ENCODE measurements at regions not wholly inside any gene's neighbourhood (a gene's known extent, or its start where the extent isn't known, plus 50 kb on each side); places are given as distances from the start of the nearest gene placed in this dataset.
"Not testable (repeated sequence)": the region's sequence is repeated elsewhere in the genome, so short reads cannot be mapped to it uniquely, and the experiment has no call there.

DNA sequence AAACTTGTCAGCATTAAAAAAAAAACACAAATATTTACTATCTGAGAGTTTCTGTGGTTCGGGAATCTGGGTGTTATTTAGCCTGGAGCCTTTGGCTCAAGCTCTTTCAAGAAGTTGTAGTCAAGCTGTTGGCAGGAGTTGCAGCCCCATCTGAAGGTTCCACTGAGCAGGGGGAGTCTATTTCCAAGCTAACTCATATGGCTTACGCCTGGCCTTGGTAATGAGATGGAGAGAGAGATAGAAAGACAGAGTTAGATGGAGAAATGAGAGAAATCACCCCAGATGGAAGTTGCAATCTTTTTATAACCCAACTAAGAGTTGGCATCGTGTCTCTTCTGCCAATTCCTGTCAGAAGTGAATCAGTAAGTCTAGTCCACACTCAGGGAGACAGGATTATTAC, 1075.2 kb upstream of the SEMA6A start:
- DNase-seq (no peak), ATAC-seq (ENCODE audit: low read depth) (no peak)
- H3K9me3 Mint-ChIP-seq = no peaks in the 10 kb centered on the region
- H3K27ac Mint-ChIP-seq = no peak overlapping the region
- no peak overlapping the region for H3K4me3 Mint-ChIP-seq
- no peaks in the 10 kb centered on the region for H3K36me3 Mint-ChIP-seq
- no peaks in the 10 kb centered on the region for H3K4me1 Mint-ChIP-seq
- no peaks in the 10 kb centered on the region for H3K27me3 Mint-ChIP-seq
- POLR2A ChIA-PET = no interaction called here

DNA sequence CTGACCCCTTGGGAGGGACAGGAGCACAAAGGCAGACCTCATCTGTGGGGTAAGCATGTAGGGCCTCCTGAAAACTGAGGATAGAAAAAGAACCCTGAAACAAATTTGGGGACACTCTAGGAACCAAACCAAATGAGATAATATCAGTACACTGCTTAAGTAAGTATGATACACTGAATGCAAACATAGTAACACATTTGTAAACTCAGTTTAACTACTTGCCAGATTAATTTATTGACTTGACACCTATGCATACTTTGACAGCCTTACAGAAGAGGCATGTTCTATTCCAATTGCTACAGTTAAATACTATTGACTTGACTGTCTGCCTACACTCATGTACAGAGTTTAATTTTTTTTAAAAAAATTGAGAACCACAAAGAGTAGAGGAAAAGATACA, 1070.8 kb upstream of the SEMA6A start:
- DNase-seq (no peak), ATAC-seq (ENCODE audit: low read depth) (no peak)
- POLR2A ChIA-PET = no interaction called here
- H3K27ac Mint-ChIP-seq = no peak overlapping the region
- no peaks in the 10 kb centered on the region for H3K9me3 Mint-ChIP-seq
- no peaks in the 10 kb centered on the region for H3K36me3 Mint-ChIP-seq
- H3K4me3 Mint-ChIP-seq = no peak overlapping the region
- H3K4me1 Mint-ChIP-seq = no peaks in the 10 kb centered on the region
- no peaks in the 10 kb centered on the region for H3K27me3 Mint-ChIP-seq

DNA sequence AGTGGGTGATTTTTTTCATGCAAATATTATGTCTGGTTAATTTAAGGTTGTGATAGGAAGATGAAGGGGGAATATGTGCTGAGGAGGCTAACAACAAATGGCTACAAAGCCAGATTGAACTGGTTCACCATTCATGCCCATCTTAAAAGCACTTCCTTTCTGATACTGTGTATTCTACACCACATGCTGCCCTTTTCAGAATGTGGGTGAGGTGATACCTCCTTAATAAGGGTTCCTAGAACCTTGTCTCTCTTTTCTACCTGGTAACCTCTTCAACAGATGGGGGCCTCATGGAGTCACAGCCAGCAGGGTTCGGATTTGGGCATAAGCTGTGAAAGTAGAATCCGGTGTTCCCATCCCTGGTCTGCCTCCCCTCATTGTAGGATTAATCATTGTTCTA, 1064.0 kb upstream of the SEMA6A start:
- POLR2A ChIA-PET = no interaction called here
- no peak for ATAC-seq (ENCODE audit: low read depth)
- no peak for DNase-seq
- no peaks in the 10 kb centered on the region for H3K9me3 Mint-ChIP-seq
- H3K27me3 Mint-ChIP-seq = no peaks in the 10 kb centered on the region
- no peaks in the 10 kb centered on the region for H3K36me3 Mint-ChIP-seq
- no peak overlapping the region for H3K4me3 Mint-ChIP-seq
- H3K4me1 Mint-ChIP-seq = no peaks in the 10 kb centered on the region
- no peak overlapping the region for H3K27ac Mint-ChIP-seq

DNA sequence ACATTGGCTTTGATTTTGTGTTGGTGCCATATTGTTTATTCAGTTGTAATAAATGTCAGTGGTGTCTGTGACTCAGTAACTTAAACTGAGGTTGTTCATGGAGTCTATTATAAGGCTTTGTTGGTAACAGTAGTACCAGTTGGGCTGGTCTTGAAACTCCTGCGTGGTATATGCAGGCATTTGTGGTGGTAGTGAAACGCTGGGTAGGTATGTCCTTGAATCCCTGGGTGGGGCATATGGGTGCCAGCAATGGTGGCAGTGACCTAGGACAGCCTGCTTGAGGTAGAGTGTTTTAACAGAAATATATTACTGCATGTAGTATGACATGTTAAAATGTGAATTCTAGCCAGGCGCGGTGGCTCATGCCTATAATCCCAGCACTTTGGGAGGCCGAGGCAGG, 1058.5 kb upstream of the SEMA6A start:
- no peaks in the 10 kb centered on the region for H3K36me3 Mint-ChIP-seq
- DNase-seq (no peak), ATAC-seq (ENCODE audit: low read depth) (no peak)
- H3K4me1 Mint-ChIP-seq = no peaks in the 10 kb centered on the region
- no peaks in the 10 kb centered on the region for H3K27me3 Mint-ChIP-seq
- H3K9me3 Mint-ChIP-seq = peaks cover 9% of the 10 kb centered on the region
- POLR2A ChIA-PET = no interaction called here
- no peak overlapping the region for H3K4me3 Mint-ChIP-seq
- H3K27ac Mint-ChIP-seq = no peak overlapping the region

DNA sequence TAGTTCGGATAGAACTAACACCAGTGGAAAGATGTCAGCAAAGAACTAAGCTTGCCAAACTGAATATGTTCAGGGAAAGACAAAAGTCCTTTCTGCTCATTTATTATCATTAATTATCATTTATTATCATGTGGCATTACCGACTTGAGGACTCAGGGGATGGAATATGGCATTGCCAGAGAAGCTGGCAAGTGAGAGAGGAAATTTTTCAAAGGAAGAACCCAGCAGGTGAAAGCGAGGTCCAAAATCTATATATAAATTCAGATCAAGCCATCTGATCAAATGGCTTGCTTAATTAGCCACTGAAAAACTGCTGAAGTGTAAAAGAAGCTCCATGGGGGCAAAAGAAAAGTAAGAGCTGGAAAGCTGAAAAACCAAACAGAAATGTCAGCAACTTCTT, 1049.6 kb upstream of the SEMA6A start:
- ATAC-seq (ENCODE audit: low read depth) (no peak), DNase-seq (no peak)
- H3K27me3 Mint-ChIP-seq = no peaks in the 10 kb centered on the region
- POLR2A ChIA-PET = no interaction called here
- H3K4me3 Mint-ChIP-seq = no peak overlapping the region
- peaks cover 2% of the 10 kb centered on the region for H3K9me3 Mint-ChIP-seq
- H3K36me3 Mint-ChIP-seq = no peaks in the 10 kb centered on the region
- H3K4me1 Mint-ChIP-seq = no peaks in the 10 kb centered on the region
- no peak overlapping the region for H3K27ac Mint-ChIP-seq

DNA sequence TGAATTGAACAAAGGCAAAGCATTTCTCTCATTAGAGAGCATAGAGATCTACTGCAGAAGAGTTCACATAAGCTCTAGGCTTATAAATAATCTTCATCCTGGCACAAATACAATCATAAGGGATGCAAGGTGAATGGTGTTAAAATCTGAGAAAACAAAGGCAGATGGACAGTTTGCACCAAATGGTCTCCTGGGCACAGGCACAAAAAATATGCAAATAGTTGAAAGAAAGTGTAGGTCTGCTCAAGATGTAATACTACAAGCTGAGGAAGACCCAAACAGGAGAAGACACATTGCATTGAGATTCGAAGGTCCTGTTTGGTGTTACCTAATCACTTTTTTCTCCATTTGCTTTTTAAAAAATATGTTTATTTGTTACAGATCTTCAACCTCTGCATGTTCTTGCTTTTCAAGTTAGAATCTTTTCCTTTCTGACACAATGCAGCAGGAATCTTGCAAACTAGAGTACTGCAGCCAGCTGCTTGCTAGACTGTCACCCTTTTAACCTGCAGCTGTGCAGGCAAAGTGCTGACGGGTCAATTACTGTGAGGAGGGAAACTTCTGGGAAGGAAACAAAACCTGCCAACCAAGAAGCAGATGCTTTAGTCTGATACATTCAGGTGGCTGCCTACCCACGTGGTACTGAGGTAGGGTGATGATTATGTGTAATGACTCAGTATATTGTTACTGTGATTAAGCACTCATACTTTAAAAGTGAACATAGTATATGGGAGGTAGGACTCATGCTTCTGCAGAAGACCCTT, 1048.6 kb upstream of the SEMA6A start:
- DNase-seq (no peak), ATAC-seq (ENCODE audit: low read depth) (no peak)
- Mint-ChIP-seq H3K4me1 (no peaks in the 10 kb centered on the region), H3K9me3 (peaks cover 6% of the 10 kb centered on the region), H3K27me3 (no peaks in the 10 kb centered on the region), H3K27ac (no peak overlapping the region), H3K4me3 (no peak overlapping the region), H3K36me3 (no peaks in the 10 kb centered on the region)
- POLR2A ChIA-PET = no interaction called here

DNA sequence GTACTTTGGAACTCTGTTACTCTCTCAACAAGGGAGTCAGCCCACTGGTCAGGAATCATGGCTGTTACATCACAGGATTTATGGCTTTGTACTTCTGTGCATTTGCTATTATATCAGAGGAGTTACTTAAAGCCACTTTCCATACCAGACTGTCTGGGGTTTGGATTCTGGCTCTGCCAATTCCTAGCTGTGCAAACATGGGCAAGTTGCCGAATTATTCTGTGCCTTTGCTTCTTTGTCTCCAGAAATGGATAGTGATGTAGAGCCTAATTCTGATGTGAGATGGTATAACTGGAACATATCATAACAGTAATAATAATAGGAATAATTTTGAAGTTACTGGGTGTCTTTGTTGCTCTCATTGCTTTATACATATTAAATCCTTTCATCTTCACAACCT, 1047.3 kb upstream of the SEMA6A start:
- Mint-ChIP-seq H3K4me3 (no peak overlapping the region), H3K27me3 (no peaks in the 10 kb centered on the region), H3K4me1 (no peaks in the 10 kb centered on the region), H3K9me3 (peaks cover 10% of the 10 kb centered on the region), H3K36me3 (no peaks in the 10 kb centered on the region), H3K27ac (no peak overlapping the region)
- DNase-seq = no peak
- ATAC-seq (ENCODE audit: low read depth) = no peak
- POLR2A ChIA-PET = no interaction called here

DNA sequence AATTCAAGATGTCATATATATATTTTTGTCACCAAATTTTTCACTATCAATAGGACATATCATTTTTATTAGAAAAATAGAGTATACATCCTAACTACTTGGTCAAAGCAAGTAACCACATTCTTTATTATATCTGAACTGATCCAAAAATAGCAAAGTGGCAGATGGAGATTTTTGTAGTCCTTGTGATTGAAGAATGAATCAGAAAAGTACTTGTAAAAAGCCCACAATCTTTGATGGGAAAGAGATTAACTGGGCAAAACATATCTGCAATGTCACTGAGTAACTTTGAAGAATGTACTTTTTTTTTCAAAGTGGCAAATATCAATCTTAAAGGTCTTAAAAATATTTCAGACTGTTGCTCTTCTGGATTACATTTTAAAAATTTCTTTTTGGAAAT, 1040.6 kb upstream of the SEMA6A start:
- H3K9me3 Mint-ChIP-seq = peaks cover 8% of the 10 kb centered on the region
- no peak overlapping the region for H3K27ac Mint-ChIP-seq
- H3K27me3 Mint-ChIP-seq = no peaks in the 10 kb centered on the region
- no peaks in the 10 kb centered on the region for H3K4me1 Mint-ChIP-seq
- no peak overlapping the region for H3K4me3 Mint-ChIP-seq
- DNase-seq (no peak), ATAC-seq (ENCODE audit: low read depth) (no peak)
- POLR2A ChIA-PET = no interaction called here
- no peaks in the 10 kb centered on the region for H3K36me3 Mint-ChIP-seq

DNA sequence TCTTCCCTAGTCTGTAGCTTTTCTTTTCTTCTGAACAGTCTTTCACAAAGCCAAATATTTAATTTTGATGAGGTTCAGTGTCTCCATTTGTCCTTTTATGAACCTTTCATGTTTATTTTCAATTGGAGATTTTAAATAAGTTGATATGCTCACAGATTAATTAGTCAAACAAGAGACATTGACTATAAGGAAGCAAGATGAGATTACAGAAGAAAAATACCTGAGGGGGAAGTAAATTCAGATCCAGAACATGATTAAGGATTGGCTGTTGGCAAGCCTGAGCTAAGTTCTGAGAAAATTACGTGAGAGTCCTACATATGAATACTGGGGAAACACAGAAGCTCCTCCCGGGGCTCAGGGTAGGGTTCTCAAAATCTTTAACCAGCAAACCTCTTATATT, 1039.8 kb upstream of the SEMA6A start:
- no peaks in the 10 kb centered on the region for H3K36me3 Mint-ChIP-seq
- H3K9me3 Mint-ChIP-seq = peaks cover 11% of the 10 kb centered on the region
- H3K27ac Mint-ChIP-seq = no peak overlapping the region
- ATAC-seq (ENCODE audit: low read depth) (no peak), DNase-seq (no peak)
- no peaks in the 10 kb centered on the region for H3K4me1 Mint-ChIP-seq
- POLR2A ChIA-PET = no interaction called here
- H3K4me3 Mint-ChIP-seq = no peak overlapping the region
- H3K27me3 Mint-ChIP-seq = no peaks in the 10 kb centered on the region

DNA sequence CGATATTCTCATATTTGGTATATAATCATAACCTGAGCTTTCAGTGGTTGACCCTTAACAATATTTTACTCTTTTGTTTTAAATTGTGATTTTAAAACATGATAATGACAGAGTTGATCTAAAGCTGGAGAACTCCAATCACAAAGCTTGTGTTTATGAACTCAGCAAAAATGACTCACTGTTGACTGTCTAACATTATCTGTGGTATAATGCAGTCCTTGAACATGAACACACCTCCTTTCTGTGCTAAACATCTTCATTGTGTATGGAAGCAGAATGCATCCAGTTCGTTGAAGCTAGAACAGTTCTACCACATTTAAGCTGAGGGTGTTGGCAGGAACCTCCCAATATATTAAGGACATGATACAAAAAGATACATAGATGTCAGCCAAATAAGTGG, 1030.2 kb upstream of the SEMA6A start:
- H3K36me3 Mint-ChIP-seq = no peaks in the 10 kb centered on the region
- no peaks in the 10 kb centered on the region for H3K4me1 Mint-ChIP-seq
- H3K27me3 Mint-ChIP-seq = no peaks in the 10 kb centered on the region
- no peak overlapping the region for H3K27ac Mint-ChIP-seq
- DNase-seq (no peak), ATAC-seq (ENCODE audit: low read depth) (no peak)
- H3K4me3 Mint-ChIP-seq = no peak overlapping the region
- POLR2A ChIA-PET = no interaction called here
- H3K9me3 Mint-ChIP-seq = peaks cover 2% of the 10 kb centered on the region

DNA sequence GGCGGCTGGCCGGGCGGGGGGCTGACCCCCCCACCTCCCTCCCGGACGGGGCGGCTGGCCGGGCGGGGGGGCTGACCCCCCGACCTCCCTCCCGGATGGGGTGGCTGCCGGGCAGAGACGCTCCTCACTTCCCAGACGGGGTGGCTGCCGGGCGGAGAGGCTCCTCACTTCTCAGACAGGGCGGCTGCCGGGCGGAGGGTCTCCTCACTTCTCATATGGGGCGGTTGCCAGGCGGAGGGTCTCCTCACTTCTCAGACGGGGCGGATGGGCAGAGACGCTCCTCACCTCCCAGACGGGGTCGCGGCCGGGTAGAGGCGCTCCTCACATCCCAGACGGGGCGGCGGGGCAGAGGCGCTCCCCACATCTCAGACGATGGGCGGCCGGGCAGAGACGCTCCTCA, 1025.2 kb upstream of the SEMA6A start:
- DNase-seq; H3K27me3 Mint-ChIP-seq; ATAC-seq (ENCODE audit: low read depth); H3K4me1 Mint-ChIP-seq; H3K36me3 Mint-ChIP-seq; POLR2A ChIA-PET; H3K27ac Mint-ChIP-seq; H3K9me3 Mint-ChIP-seq; H3K4me3 Mint-ChIP-seq: not testable (repeated sequence)

DNA sequence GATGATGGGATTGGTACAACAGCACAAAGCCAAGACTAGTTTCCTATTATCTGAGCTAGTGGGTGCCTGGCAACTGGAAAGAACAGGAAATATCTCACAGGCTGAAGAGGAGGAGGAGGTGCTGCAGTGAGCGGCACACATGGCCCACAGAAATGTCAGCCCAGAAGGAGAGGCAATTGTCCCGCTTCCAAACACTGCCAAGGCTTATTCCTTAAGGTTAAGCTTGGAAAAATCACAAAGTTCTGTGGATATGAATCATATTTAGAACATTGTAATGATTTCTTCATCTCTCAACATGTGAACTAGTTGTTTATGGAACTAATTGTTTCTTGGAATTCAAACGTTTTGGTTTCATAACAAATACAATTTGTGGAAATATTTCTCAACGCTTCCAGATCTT, 1019.5 kb upstream of the SEMA6A start:
- H3K27me3 Mint-ChIP-seq = no peaks in the 10 kb centered on the region
- H3K9me3 Mint-ChIP-seq = no peaks in the 10 kb centered on the region
- no peaks in the 10 kb centered on the region for H3K36me3 Mint-ChIP-seq
- H3K27ac Mint-ChIP-seq = no peak overlapping the region
- DNase-seq (no peak), ATAC-seq (ENCODE audit: low read depth) (no peak)
- no peaks in the 10 kb centered on the region for H3K4me1 Mint-ChIP-seq
- H3K4me3 Mint-ChIP-seq = no peak overlapping the region
- POLR2A ChIA-PET = no interaction called here

DNA sequence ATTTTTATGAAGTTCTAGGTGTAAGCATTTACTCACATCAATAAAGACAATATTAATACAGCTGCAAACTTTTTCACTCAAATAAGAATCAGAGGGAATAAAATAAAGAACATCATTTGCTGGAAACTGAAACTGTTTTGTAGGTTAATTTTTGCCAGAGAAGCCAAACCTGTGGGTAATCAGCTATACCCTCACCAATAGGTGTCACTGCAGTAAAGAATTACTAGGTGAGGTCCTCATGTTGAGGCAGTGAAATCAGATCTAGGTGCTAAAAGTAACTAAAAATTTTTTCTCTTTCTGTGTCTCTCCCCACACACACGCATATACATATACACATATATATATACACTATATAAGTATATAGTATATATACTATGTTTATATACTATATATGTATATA, 1016.3 kb upstream of the SEMA6A start:
- ATAC-seq (ENCODE audit: low read depth) (no peak), DNase-seq (no peak)
- Mint-ChIP-seq H3K4me1 (no peaks in the 10 kb centered on the region), H3K4me3 (no peak overlapping the region), H3K27ac (no peak overlapping the region), H3K36me3 (no peaks in the 10 kb centered on the region), H3K27me3 (no peaks in the 10 kb centered on the region), H3K9me3 (no peaks in the 10 kb centered on the region)
- POLR2A ChIA-PET = no interaction called here

DNA sequence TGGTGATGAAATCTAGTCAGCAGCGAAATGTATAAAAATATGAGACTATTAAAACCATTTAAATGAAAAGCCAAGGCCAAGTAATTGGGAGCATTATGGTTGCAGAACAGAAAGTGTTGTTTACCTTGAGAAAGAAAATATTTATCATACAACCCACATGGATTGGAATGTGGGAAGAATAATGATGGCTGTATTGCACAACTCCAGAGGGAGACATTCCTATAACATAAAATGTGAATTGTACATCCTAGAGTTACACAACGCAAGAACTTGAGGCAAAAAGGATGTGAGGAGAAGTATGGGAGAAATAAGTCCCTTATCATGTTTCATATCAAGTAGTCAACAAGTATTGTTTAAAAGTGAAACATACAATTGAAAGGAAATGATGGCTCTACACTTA, 1014.0 kb upstream of the SEMA6A start:
- Mint-ChIP-seq H3K9me3 (no peaks in the 10 kb centered on the region), H3K4me3 (no peak overlapping the region), H3K36me3 (no peaks in the 10 kb centered on the region), H3K4me1 (no peaks in the 10 kb centered on the region), H3K27ac (no peak overlapping the region), H3K27me3 (no peaks in the 10 kb centered on the region)
- ATAC-seq (ENCODE audit: low read depth) (no peak), DNase-seq (no peak)
- POLR2A ChIA-PET = no interaction called here

DNA sequence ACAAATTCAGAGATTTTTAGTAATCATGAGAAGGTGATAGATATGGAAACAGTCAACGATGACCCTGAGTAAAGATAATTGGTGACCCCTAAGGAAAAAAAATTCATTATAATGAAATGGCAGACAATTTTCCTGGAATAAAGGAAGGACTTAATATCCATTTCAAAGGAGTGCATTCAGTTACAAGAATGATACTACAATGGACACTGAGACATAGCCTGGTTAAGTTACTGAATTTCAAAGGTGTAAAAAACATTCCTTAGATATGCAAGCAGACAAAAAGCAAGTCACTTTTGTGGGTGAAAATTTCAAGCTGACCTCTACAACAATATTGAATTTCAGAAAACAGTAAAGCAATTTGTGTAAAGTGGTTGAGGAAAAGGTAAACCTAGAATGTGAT, 1012.5 kb upstream of the SEMA6A start:
- no peak overlapping the region for H3K27ac Mint-ChIP-seq
- POLR2A ChIA-PET = no interaction called here
- no peaks in the 10 kb centered on the region for H3K9me3 Mint-ChIP-seq
- DNase-seq (no peak), ATAC-seq (ENCODE audit: low read depth) (no peak)
- H3K27me3 Mint-ChIP-seq = no peaks in the 10 kb centered on the region
- no peaks in the 10 kb centered on the region for H3K36me3 Mint-ChIP-seq
- no peak overlapping the region for H3K4me3 Mint-ChIP-seq
- no peaks in the 10 kb centered on the region for H3K4me1 Mint-ChIP-seq
